GM13976 (cell line): ENCODE measurements at regions not wholly inside any gene's neighbourhood (a gene's known extent, or its start where the extent isn't known, plus 50 kb on each side); places are given as distances from the start of the nearest gene placed in this dataset.

Experiments
- DNase-seq: peaks from one replicate; pipeline ENCODE4 v3.0.0; 2012; ENCODE audit warnings: low spot score
- CTCF ChIP-seq: IDR thresholded peaks from 2 replicates; pipeline ENCODE4 v1.5.1; 2012; ENCODE audit warnings: borderline replicate concordance, mild to moderate bottlenecking; ENCODE audit not compliant: insufficient read depth; ENCODE audit errors: extremely low read depth, missing control alignments, control extremely low read depth
- in situ Hi-C: fragments of 300-500 bp; cut with MboI; formaldehyde crosslinking; loops from one replicate; pipeline ENCODE4 v1.12.0; 2022; ENCODE audit warnings: low sequenced_read_pairs, mixed read lengths, inconsistent platforms; ENCODE audit not compliant: unreplicated experiment

DNA sequence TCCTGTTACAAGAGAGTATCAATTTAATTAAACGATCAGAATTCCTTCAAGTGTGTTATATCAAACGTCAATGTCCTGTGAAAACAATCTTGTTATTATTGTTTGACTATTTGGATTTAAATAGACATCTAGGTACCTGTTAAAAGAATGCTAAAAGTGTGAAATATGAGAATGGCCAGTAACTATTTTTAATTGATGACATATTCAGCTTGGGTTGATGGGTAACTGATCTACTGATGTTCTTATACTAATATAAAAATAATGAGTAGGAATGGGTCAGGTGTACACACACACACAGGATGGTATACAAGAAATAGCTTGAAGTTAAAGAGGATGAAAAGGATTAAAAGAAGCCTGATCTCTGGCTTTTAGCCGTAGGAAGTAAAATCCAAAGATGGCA, 146.0 kb downstream of the SLC38A4 start:
- no peak for DNase-seq
- no peak for TF ChIP-seq CTCF
- in situ Hi-C loops, result no loop called here

GRCh38 chr12:46678426-46678825, 147.4 kb downstream of the SLC38A4 start:
- TF ChIP-seq CTCF, result no peak
- in situ Hi-C loops, result no loop called here
- DNase-seq, result no peak

- no peak for DNase-seq
Observed at GRCh38 chr12:46677749-46678148, 148.0 kb downstream of the SLC38A4 start.

DNA sequence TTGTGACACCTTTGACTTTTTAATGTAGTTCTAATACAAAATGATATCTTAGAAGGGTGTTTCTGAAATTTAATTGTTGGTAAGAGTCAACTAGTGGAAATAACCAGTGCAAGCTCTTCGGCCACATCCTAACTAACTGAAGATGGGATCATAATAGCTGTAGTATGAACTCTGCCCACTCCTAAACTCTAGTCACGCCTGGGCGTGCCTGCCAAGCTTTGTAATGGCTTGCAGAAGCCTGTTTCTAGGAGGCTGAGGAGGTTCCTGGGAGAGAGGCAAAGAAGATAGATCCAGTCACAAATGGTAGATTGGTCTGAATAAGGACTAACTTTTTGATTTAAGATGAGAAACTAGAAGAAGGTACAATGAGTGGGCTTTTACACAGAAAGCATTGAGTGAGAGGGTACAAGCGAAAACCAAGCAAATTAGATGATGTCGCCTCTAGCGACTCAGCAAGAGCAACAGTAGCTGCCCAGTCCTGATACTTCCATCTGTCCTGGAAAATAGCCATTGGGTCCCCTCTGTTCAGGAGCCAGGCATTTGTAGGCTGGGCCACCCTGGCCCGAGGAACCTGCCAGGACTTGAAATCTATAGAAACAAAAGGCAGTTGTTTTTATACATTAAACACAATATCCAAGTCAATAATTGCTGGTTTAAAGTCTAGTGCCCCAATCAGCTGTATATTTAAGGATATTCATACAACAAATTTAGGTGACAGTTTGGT, 148.8 kb downstream of the SLC38A4 start:
- no peak for TF ChIP-seq CTCF
- DNase-seq, result no peak
- in situ Hi-C loops, result no loop called here

More at GRCh38 chr12:46677749-46678148, 148.0 kb downstream of the SLC38A4 start:
- TF ChIP-seq CTCF, result no peak
- in situ Hi-C loops, result no loop called here

- in situ Hi-C loops, result no loop called here
- TF ChIP-seq CTCF, result no peak
- no peak for DNase-seq
Observed at GRCh38 chr12:46676396-46676795, 149.4 kb downstream of the SLC38A4 start.

DNA sequence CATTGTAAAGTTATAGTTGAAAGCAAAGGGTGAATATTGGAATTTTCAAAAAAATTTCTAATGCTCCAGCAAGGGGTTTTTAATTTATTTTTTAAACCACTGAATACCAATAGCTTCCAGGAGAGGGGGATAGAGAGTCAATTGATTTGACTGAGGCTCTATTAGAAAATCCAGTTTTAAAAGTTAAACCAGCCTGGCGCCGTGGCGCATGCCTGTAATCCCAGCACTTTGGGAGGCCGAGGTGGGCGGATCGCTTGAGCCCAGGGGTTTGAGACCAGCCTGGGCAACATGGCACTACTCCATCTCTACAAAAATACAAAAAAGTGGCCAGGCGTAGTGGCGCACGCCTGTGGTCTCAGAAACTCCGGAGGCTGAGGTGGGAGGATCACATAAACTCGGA, 150.1 kb downstream of the SLC38A4 start:
- TF ChIP-seq CTCF, result peak; percentile 28
- peak; percentile 20 for DNase-seq
- in situ Hi-C loops, result no loop called here
